Right atrium auricular region (tissue), 2 donors: ENCODE measurements at regions not wholly inside any gene's neighbourhood (a gene's known extent, or its start where the extent isn't known, plus 50 kb on each side); places are given as distances from the start of the nearest gene placed in this dataset.
"Not testable (repeated sequence)": the region's sequence is repeated elsewhere in the genome, so short reads cannot be mapped to it uniquely, and the experiment has no call there.

Experiments used
- DNase-seq: peaks from one replicate; pipeline ENCODE4 v3.0.0-alpha.2; 2019; ENCODE audit warnings: low spot score
- H3K27ac ChIP-seq, 2 donors: fragments of 200-600 bp; sonication (generic); 1 replicate in 1 of 2; 2 replicates in 1 of 2; pipeline ENCODE4 v1.5.1; 2016 to 2019
- H3K27me3 ChIP-seq, 2 donors: fragments of 200-600 bp; sonication (generic); one replicate each; pipeline versions ENCODE4 v1.5.1 to v1.6.0; 2017 to 2019
- H3K36me3 ChIP-seq: fragments of 200-600 bp; sonication (generic); one replicate; pipeline ENCODE4 v1.5.1; 2016
- H3K4me1 ChIP-seq, 2 donors: fragments of 200-600 bp; sonication (generic); one replicate each; pipeline versions ENCODE4 v1.5.1 to v1.6.0; 2017 to 2019
- H3K4me3 ChIP-seq, 2 donors: fragments of 200-600 bp; sonication (generic); 1 replicate in 1 of 2; 2 replicates in 1 of 2; pipeline ENCODE4 v1.5.1; 2017 to 2019; ENCODE audit warnings: mild to moderate bottlenecking in 1 of 2, moderate library complexity in 1 of 2
- H3K9me3 ChIP-seq, 2 donors: fragments of 200-600 bp; sonication (generic); one replicate each; pipeline ENCODE4 v1.5.1; 2019
- CTCF ChIP-seq, 2 donors: fragments of 200-600 bp; sonication (generic); IDR thresholded peaks; one replicate each; pipeline ENCODE4 v1.5.1; 2019; ENCODE audit warnings: antibody characterized with exemption in 2 of 2

GRCh38 chr11:134993691-134994243, 581.7 kb upstream of the B3GAT1 start:
- no peak for DNase-seq
- no peak for TF ChIP-seq CTCF (IDR thresholded peaks at IDR 0.05)
- Histone ChIP-seq H3K27me3 (no peaks in the 10 kb centered on the region), H3K36me3 (no peaks in the 10 kb centered on the region), H3K9me3 (no peaks in the 10 kb centered on the region), H3K4me3 (no peak overlapping the region), H3K27ac (no peak overlapping the region), H3K4me1 (no peaks in the 10 kb centered on the region)

GRCh38 chr11:134992981-134993380, 580.9 kb upstream of the B3GAT1 start:
- no peaks in the 10 kb centered on the region for H3K4me1 ChIP-seq
- H3K9me3 ChIP-seq, result no peaks in the 10 kb centered on the region
- H3K27ac ChIP-seq, result no peak overlapping the region
- no peak for TF ChIP-seq CTCF (IDR thresholded peaks at IDR 0.05)
- H3K36me3 ChIP-seq, result no peaks in the 10 kb centered on the region
- no peak for DNase-seq
- no peaks in the 10 kb centered on the region for H3K27me3 ChIP-seq
- no peak overlapping the region for H3K4me3 ChIP-seq

- TF ChIP-seq CTCF (IDR thresholded peaks at IDR 0.05), result no peak
- no peaks in the 10 kb centered on the region for H3K27me3 ChIP-seq
- no peaks in the 10 kb centered on the region for H3K36me3 ChIP-seq
- H3K27ac ChIP-seq, result no peak overlapping the region
- no peak overlapping the region for H3K4me3 ChIP-seq
- DNase-seq, result no peak
- no peaks in the 10 kb centered on the region for H3K9me3 ChIP-seq
- no peaks in the 10 kb centered on the region for H3K4me1 ChIP-seq
Measured at GRCh38 chr11:134988495-134988894, 576.5 kb upstream of the B3GAT1 start.

GRCh38 chr11:134987822-134988221, 575.8 kb upstream of the B3GAT1 start:
- Histone ChIP-seq H3K4me3 (no peak overlapping the region), H3K27ac (no peak overlapping the region), H3K36me3 (no peaks in the 10 kb centered on the region), H3K4me1 (no peaks in the 10 kb centered on the region), H3K9me3 (no peaks in the 10 kb centered on the region), H3K27me3 (no peaks in the 10 kb centered on the region)
- TF ChIP-seq CTCF (IDR thresholded peaks at IDR 0.05), result no peak
- DNase-seq, result no peak

- no peaks in the 10 kb centered on the region for H3K27me3 ChIP-seq
- no peak overlapping the region for H3K4me3 ChIP-seq
- H3K4me1 ChIP-seq, result no peaks in the 10 kb centered on the region
- H3K9me3 ChIP-seq, result no peaks in the 10 kb centered on the region
- H3K27ac ChIP-seq, result no peak overlapping the region
- DNase-seq, result no peak
- TF ChIP-seq CTCF (IDR thresholded peaks at IDR 0.05), result no peak
- no peaks in the 10 kb centered on the region for H3K36me3 ChIP-seq
Measured at GRCh38 chr11:134987223-134987768, 575.3 kb upstream of the B3GAT1 start.

- TF ChIP-seq CTCF (IDR thresholded peaks at IDR 0.05), result no peak
- no peaks in the 10 kb centered on the region for H3K4me1 ChIP-seq
- no peak for DNase-seq
- no peaks in the 10 kb centered on the region for H3K36me3 ChIP-seq
- no peaks in the 10 kb centered on the region for H3K9me3 ChIP-seq
- no peaks in the 10 kb centered on the region for H3K27me3 ChIP-seq
- no peak overlapping the region for H3K4me3 ChIP-seq
- H3K27ac ChIP-seq, result no peak overlapping the region
Measured at GRCh38 chr11:134984421-134984820, 572.4 kb upstream of the B3GAT1 start.

- H3K27ac ChIP-seq, DNase-seq, H3K27me3 ChIP-seq, H3K4me1 ChIP-seq, H3K9me3 ChIP-seq, H3K4me3 ChIP-seq, H3K36me3 ChIP-seq: not testable (repeated sequence)
Measured at GRCh38 chr11:134982432-134982831, 570.4 kb upstream of the B3GAT1 start.
